Esophagus squamous epithelium (tissue), 4 donors: ENCODE measurements at regions not wholly inside any gene's neighbourhood (a gene's known extent, or its start where the extent isn't known, plus 50 kb on each side); places are given as distances from the start of the nearest gene placed in this dataset.

Source experiments
- POLR2A ChIP-seq, 4 donors: fragments of 450-650 bp; IDR thresholded peaks; one replicate each; pipeline ENCODE4 v1.6.1; 2017; ENCODE audit warnings: antibody characterized with exemption in 4 of 4, mild to moderate bottlenecking in 4 of 4, moderate library complexity in 3 of 4
- TF ChIP-seq, protein P1 (sequence below), 6 experiments: fragments of 450-650 bp in 4 of 6; fragments of 200-600 bp in 2 of 6; sonication (generic) in 2 of 6; IDR thresholded peaks; one replicate each; pipeline ENCODE4 v1.5.1; 2016 to 2019; ENCODE audit warnings: antibody characterized with exemption in 6 of 6, mild to moderate bottlenecking in 4 of 6, moderate library complexity in 4 of 6

DNA sequence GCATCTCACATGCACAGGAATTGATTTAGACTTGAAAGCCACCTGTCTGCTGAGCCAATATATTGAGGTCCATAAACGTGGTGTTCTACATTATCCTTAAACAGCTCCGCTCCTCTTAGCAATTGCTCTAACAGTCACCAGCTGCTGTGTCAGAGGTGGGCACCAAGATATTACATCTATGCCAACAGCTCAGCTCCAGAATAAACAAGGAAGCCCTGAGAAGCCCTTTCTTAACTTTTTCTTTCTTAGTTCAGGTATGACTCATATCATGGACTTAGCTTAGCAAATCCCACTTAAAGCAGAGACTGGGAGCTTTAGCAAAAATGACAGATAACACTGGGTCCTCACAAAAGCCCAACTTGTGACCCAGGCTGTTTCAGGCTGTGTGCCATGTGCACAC, 436.6 kb downstream of the IRS1 start:
- TF ChIP-seq, protein P1, sequence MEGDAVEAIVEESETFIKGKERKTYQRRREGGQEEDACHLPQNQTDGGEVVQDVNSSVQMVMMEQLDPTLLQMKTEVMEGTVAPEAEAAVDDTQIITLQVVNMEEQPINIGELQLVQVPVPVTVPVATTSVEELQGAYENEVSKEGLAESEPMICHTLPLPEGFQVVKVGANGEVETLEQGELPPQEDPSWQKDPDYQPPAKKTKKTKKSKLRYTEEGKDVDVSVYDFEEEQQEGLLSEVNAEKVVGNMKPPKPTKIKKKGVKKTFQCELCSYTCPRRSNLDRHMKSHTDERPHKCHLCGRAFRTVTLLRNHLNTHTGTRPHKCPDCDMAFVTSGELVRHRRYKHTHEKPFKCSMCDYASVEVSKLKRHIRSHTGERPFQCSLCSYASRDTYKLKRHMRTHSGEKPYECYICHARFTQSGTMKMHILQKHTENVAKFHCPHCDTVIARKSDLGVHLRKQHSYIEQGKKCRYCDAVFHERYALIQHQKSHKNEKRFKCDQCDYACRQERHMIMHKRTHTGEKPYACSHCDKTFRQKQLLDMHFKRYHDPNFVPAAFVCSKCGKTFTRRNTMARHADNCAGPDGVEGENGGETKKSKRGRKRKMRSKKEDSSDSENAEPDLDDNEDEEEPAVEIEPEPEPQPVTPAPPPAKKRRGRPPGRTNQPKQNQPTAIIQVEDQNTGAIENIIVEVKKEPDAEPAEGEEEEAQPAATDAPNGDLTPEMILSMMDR (IDR thresholded peaks at IDR 0.05) = no peak
- TF ChIP-seq POLR2A (IDR thresholded peaks at IDR 0.05) = no peak
